Thymus (tissue), 11 donors: ENCODE measurements at regions not wholly inside any gene's neighbourhood (a gene's known extent, or its start where the extent isn't known, plus 50 kb on each side); places are given as distances from the start of the nearest gene placed in this dataset.
"Not testable (repeated sequence)": the region's sequence is repeated elsewhere in the genome, so short reads cannot be mapped to it uniquely, and the experiment has no call there.

Experiments used
- DNase-seq, 9 donors: peaks; one replicate each; pipeline ENCODE4 v3.0.0-alpha.2; 2013; ENCODE audit warnings: low spot score in 9 of 9, low read depth in 6 of 9, missing footprints in 1 of 9
- H3K27ac ChIP-seq, 2 donors: one replicate each; pipeline ENCODE4 v1.5.1; 2013; ENCODE audit warnings: control low read depth in 1 of 2, low read depth in 1 of 2, low read length in 1 of 2, mild to moderate bottlenecking in 1 of 2, moderate library complexity in 1 of 2
- H3K27me3 ChIP-seq, 2 donors: one replicate each; pipeline ENCODE4 v1.5.1; 2013; ENCODE audit warnings: low read length in 1 of 2; ENCODE audit not compliant: control insufficient read depth in 2 of 2, insufficient read depth in 1 of 2
- H3K36me3 ChIP-seq, 2 donors: one replicate each; pipeline ENCODE4 v1.5.1; 2013; ENCODE audit warnings: low read length in 1 of 2, mild to moderate bottlenecking in 1 of 2, moderate library complexity in 1 of 2; ENCODE audit not compliant: control insufficient read depth in 2 of 2, insufficient read depth in 2 of 2
- H3K4me1 ChIP-seq, 2 donors: one replicate each; pipeline ENCODE4 v1.5.1; 2013; ENCODE audit warnings: low read length in 2 of 2; ENCODE audit not compliant: control insufficient read depth in 2 of 2, insufficient read depth in 2 of 2
- H3K4me3 ChIP-seq, 2 donors: one replicate each; pipeline ENCODE4 v1.5.1; 2013; ENCODE audit warnings: low read length in 2 of 2, control low read depth in 1 of 2, mild to moderate bottlenecking in 1 of 2
- H3K9me3 ChIP-seq, 2 donors: one replicate each; pipeline ENCODE4 v1.5.1; 2013; ENCODE audit warnings: low read length in 1 of 2, mild to moderate bottlenecking in 1 of 2; ENCODE audit not compliant: control insufficient read depth in 2 of 2, insufficient read depth in 1 of 2
- WGBS: extraction: QIAGEN DNeasy Blood & Tissue Kit; methylation state at CpG from one replicate; pipeline ENCODE4 v1.1.7; 2013; 5-methylcytosine and 5-hydroxymethylcytosine counted together
- donor health status: healthy.

DNA sequence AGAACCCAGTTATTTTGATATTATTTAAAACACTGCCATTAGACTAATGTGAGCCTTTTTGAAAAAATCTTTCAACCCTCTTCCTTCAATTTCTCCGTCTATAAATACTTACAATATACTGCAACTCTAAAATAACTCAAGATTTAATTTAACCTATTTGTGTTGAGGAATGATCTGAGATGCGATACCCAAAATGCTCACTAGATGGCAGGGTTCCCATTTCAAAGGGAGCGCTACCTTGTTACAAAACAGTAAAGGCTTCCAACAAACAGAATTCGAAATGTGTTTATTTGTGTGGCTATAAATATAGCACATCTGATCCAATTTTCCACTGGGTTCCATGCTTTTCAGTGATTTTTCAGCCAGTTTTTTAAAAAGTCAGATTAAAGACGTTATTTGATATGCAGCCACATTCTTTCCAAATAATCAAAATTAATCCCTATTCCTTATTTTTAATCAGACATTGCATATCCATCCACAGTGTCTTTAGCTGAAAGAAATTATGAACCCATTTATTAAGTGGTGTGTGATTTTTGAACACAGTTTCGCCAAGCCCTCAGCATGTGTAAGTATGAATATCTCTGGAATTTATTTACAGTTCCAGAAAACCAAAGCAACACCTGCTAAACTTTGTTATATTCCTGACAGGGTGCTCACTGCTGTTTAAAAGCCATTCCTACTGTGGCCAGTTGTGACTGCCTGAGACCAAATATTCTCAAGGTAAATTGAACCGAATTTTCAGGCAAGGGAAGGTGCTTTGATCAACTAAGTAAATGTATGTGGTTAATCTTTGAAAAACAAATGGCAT lies 668.0 kb upstream of the LCORL start:
- H3K36me3 ChIP-seq = no peaks in the 10 kb centered on the region
- no peaks in the 10 kb centered on the region for H3K9me3 ChIP-seq
- DNase-seq = peak in 8 of 9 donors; percentile 5 to 49 (median 14)
- no peak overlapping the region for H3K27ac ChIP-seq
- H3K27me3 ChIP-seq = no peaks in the 10 kb centered on the region
- H3K4me1 ChIP-seq = no peaks in the 10 kb centered on the region
- no peak overlapping the region for H3K4me3 ChIP-seq
- 15% methylated on average over 7 of the region's 7 CpGs for WGBS

DNA sequence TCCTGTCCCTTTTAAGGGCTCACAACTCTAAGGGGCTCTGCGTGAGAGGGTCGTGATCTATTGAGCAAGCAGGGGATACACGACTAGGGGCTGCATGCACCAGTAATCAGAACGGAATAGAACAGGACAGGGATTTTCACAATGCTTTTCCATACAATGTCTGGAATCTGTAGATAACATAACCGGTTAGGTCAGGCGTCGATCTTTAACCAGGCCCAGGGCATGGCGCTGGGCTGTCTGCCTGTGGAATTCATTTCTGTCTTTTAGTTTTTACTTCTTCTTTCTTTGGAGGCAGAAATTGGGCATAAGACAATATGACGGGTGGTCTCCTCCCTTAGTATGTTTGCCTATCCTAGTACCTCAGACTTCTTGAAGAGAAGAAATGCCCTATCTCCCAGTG lies 666.8 kb upstream of the LCORL start:
- H3K27me3 ChIP-seq, H3K27ac ChIP-seq, H3K4me1 ChIP-seq, DNase-seq, H3K4me3 ChIP-seq, H3K36me3 ChIP-seq, H3K9me3 ChIP-seq: not testable (repeated sequence)
- WGBS = 93% methylated on average over 9 of the region's 9 CpGs

DNA sequence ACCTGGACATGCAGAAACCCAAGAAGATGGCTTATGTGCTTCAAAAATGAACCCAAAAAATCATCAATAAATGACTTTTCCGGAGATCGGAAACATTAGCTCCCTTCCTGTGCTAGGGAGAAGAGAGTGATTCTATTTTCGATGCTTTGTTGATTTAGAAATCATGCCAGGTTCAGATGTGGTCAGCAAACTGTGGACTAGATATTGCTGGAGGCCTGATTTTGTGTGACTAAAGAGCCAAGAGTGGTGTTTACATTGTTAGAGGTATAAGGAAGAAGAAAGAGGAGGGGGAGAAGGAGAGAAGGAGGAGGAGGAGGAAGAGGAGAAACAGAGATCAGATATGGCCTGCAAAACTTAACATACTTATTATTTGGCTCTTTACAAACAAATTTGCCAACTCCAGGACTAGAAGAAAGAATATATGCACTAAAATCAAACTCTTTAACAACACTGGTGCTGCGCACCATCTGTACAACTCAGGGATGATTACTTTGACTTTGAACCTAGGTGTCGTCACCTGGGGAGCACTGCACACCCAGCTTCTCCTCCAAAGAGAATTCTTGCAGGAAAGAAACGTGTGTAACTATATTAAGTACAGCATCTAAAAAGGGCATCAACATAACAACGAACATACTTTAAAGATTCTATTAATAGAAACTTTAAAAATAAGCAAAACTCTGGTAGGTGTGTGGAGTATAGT lies 664.9 kb upstream of the LCORL start:
- Histone ChIP-seq H3K9me3 (no peaks in the 10 kb centered on the region), H3K27ac (no peak overlapping the region), H3K4me3 (no peak overlapping the region), H3K4me1 (no peaks in the 10 kb centered on the region), H3K27me3 (no peaks in the 10 kb centered on the region), H3K36me3 (no peaks in the 10 kb centered on the region)
- DNase-seq = no peak
- WGBS = 82% methylated on average over 7 of the region's 7 CpGs

DNA sequence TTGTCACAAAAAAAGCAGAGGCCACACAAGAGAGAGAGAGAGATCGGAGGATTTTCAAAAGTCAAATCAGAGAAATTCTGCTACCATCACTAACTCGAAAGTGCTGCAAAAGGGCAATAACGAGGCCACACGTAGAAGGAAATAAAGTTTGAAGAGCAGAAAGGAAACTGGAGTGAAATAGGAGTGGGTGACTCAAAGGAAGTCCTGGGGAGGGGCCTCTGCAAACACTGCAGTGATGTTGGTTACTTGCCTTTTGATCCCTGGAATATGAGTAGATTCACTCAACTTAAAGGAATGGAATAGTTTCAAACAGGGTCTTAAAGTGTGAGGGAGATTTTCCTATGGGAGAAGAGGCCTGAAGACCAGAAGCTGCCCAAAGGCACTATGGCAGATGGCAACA lies 663.4 kb upstream of the LCORL start:
- H3K4me1 ChIP-seq = no peaks in the 10 kb centered on the region
- no peak for DNase-seq
- 77% methylated on average over 4 of the region's 4 CpGs for WGBS
- H3K4me3 ChIP-seq = no peak overlapping the region
- H3K27ac ChIP-seq = no peak overlapping the region
- no peaks in the 10 kb centered on the region for H3K9me3 ChIP-seq
- no peaks in the 10 kb centered on the region for H3K36me3 ChIP-seq
- no peaks in the 10 kb centered on the region for H3K27me3 ChIP-seq

DNA sequence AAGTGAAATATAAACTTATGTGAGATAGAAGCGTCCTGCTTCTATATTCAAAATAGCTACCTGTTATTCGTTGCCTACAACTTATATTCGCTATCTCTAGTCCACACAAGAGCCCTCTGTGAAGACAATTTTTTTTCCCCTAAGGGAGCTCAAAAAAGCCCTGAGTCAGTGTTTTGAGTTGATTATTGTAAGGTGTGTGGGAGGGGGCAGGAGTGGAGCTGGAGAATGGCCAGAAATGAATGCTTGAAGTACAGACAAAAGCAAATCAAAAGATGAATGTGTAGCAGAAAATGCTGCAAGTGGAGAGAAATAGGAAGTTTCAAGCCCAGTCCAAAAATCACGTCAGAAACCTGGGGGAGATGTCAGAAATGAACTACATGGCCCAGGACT lies 655.0 kb upstream of the LCORL start:
- no peak for DNase-seq
- 84% methylated on average over 4 of the region's 4 CpGs for WGBS
- H3K4me3 ChIP-seq = no peak overlapping the region

DNA sequence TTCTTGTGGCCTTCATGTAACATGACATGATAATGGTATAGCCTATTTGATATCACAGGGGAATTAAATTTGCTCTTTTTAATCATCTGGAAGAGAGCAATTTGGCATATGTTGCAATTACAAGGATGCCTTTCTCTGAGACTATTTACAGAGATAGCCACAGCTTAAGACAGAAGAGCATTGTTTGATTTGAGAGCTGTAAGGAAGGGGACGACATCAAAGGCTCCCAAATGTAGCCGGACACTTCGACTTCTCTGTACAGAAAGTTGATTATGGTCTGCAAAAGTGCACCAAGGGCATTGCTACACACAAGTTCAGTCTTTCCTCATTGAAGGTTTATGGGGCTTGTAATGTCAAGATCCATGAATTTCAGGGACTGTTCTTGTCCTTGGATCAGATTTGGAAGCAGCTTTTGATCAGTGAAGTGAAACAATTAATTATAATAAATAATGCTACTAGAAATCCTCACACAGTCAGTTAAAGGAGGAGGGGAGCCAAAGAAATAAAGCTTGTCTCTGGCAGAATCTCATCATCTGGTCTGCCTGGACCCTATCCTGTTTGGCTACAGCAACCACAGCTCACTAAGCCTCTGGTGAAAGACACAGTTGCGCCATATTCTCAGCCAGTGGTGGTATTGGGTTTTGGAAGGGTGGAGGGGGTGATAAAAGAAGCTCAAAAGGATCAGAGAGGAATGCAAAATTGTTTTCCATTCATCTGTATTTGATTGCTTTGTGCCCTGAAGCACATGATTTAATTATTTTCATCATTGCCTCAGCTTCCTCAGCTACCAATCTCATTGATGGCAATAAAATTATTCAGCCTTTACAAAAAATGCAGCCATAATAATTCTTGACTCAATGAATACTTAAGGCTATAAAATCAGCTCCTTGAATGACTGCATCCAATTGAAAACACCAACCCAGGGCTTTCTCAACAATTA lies 654.3 kb upstream of the LCORL start:
- H3K9me3 ChIP-seq = no peaks in the 10 kb centered on the region
- no peaks in the 10 kb centered on the region for H3K27me3 ChIP-seq
- no peak for DNase-seq
- no peak overlapping the region for H3K4me3 ChIP-seq
- no peaks in the 10 kb centered on the region for H3K4me1 ChIP-seq
- H3K27ac ChIP-seq = no peak overlapping the region
- no peaks in the 10 kb centered on the region for H3K36me3 ChIP-seq
- 93% methylated on average over 4 of the region's 4 CpGs for WGBS

More for the DNA sequence above, 655.0 kb upstream of the LCORL start:
- H3K36me3 ChIP-seq = no peaks in the 10 kb centered on the region
- no peaks in the 10 kb centered on the region for H3K27me3 ChIP-seq
- no peak overlapping the region for H3K27ac ChIP-seq
- no peaks in the 10 kb centered on the region for H3K4me1 ChIP-seq
- H3K9me3 ChIP-seq = no peaks in the 10 kb centered on the region

GRCh38 chr4:18670034-18670433 lies 648.5 kb upstream of the LCORL start:
- no peak for DNase-seq
- Histone ChIP-seq H3K4me3 (no peak overlapping the region), H3K36me3 (no peaks in the 10 kb centered on the region), H3K27me3 (no peaks in the 10 kb centered on the region), H3K4me1 (no peaks in the 10 kb centered on the region), H3K27ac (no peak overlapping the region), H3K9me3 (no peaks in the 10 kb centered on the region)
- WGBS = 90% methylated on average over 1 of the region's 1 CpG

DNA sequence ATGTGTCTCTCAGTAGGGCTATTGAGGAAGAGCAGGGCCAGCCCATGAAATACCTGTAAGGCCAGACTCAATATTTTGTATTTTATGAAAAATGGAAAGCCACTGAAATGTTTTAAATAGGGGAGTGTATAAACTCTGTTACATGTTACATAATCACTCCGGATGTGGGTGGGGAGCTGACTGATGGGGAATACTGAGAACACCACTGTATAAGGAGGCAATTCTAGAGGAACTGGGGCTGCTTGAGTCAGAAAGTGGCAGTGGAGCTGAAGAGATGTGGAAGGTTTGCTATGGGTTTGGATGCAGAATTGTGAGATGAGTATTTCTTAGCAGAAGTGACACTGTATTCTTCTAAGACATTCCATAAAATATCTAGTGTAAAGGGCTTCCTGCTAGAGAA lies 647.8 kb upstream of the LCORL start:
- H3K27me3 ChIP-seq = no peaks in the 10 kb centered on the region
- no peak for DNase-seq
- H3K4me1 ChIP-seq = no peaks in the 10 kb centered on the region
- no peaks in the 10 kb centered on the region for H3K36me3 ChIP-seq
- 88% methylated on average over 1 of the region's 1 CpG for WGBS
- no peak overlapping the region for H3K4me3 ChIP-seq
- no peaks in the 10 kb centered on the region for H3K9me3 ChIP-seq
- no peak overlapping the region for H3K27ac ChIP-seq

GRCh38 chr4:18666322-18666721 lies 644.8 kb upstream of the LCORL start:
- Histone ChIP-seq H3K27me3 (no peaks in the 10 kb centered on the region), H3K36me3 (no peaks in the 10 kb centered on the region), H3K4me3 (no peak overlapping the region), H3K27ac (no peak overlapping the region), H3K9me3 (no peaks in the 10 kb centered on the region), H3K4me1 (no peaks in the 10 kb centered on the region)
- DNase-seq = no peak
- 96% methylated on average over 6 of the region's 6 CpGs for WGBS
